HG03175 (cell line): ENCODE measurements at regions not wholly inside any gene's neighbourhood (a gene's known extent, or its start where the extent isn't known, plus 50 kb on each side); places are given as distances from the start of the nearest gene placed in this dataset.
"Not testable (repeated sequence)": the region's sequence is repeated elsewhere in the genome, so short reads cannot be mapped to it uniquely, and the experiment has no call there.

ENCODE experiments used
- ATAC-seq: cut with Tn5 transposase; IDR thresholded peaks from one replicate; pipeline ENCODE4 v1.9.1; 2021; ENCODE audit warnings: mild to moderate bottlenecking, moderate library complexity; ENCODE audit not compliant: unreplicated experiment

DNA sequence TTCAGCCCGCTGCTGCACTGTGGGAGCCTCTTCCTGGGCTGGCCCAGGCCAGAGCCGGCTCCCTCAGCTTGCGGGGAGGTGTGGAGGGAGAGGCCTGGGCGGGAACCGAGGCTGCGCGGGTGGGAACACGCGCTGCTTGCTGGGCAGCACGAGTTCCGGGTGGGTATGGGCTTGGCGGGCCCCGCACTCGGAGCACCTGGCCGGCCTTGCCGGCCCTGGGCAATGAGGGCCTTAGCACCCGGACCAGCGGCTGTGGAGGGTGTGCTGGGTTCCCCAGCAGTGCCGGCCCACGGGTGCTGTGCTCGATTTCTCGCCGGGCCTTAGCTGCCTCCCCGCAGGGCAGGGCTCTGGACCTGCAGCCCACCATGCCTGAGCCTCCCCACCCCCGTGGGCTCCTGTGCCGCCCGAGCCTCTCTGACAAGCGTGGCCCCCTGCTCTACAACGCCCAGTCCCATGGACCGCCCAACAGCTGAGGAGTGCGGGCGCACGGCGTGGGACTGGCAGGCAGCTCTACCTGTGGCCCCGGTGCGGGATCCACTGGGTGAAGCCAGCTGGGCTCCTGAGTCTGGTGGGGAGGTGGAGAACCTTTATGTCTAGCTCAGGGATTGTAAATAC lies 1366.4 kb upstream of the NUDT12 start:
- ATAC-seq, result no peak

DNA sequence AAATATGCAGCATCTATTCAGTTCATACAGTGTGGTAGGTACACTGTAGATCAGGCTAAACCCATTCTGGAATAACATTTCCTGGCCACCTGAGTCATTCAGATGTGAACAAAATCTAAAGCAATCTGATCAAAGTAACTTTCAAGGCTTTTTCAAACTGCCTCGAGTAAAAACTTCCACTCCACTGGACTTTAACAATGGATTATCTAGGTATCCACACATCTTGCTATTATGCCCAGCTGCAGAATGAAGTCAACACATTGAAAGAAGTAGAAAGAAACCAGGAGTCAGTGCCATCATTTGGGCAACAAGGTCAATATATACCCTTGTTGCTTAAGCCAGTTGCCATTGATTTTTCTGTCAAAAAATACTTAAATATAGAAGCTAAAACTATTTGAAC lies 1352.6 kb upstream of the NUDT12 start:
- no peak for ATAC-seq

DNA sequence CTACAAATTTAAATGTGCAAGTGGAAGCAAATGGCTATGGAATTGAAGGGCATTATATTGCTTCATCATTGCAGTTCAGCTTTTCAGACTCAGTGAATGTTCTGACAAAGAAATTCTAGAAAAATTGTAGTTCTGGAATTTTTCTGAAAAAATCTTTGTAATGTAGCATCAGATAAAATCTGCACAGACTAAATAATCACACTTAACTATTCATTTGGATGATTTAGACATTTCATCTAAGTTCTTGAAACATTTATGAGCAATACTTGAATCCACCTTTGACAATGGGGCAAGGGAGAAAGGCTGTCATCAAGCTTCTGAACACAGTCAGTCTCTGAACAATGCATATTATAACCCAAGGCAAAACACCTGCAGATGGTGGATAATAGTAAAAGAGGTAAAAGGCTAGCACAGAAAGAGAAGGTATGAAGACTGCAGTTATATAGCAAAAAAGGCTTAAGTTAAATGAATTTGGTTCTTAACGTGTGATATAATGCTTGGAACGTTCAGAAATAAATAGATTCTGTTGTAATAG lies 1352.0 kb upstream of the NUDT12 start:
- ATAC-seq, result no peak

DNA sequence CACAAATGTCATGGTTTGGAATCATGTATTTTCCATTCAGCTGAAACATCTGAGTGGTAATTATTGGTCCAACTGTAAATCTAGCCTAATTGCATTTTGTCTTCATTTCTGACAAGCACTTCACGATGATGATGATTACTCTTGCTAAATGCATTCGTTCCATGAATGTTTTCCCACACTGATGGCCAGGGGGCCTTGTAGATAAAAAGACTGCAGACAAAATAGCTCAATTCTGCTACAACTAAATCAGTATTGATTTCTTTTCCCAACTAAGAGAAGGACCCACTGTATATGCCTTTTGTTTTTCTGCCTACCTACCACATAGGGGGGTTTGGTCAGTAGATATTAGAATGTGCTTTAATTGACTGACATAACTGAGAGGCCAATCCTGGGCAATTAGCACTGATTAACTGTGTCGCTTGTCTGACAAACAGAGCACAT lies 1351.3 kb upstream of the NUDT12 start:
- no peak for ATAC-seq

DNA sequence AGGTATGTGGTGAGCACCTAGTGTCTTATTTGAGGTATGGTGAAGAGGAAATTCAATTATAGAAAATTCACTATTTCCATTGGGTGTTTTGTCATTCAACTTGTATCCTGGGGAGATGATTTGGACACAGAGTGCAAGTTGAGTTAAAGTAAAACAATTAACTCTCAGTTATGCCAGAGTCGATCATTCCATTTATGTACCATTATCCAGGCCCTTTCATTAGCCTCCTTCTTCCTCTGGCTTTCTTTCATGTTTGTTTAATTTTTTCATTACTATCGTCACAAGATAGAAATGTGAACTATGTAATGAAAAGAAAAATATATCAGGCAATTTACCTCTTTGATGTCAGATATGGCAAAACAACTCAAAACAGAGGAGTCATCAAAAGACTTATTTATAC lies 1347.2 kb upstream of the NUDT12 start:
- no peak for ATAC-seq

DNA sequence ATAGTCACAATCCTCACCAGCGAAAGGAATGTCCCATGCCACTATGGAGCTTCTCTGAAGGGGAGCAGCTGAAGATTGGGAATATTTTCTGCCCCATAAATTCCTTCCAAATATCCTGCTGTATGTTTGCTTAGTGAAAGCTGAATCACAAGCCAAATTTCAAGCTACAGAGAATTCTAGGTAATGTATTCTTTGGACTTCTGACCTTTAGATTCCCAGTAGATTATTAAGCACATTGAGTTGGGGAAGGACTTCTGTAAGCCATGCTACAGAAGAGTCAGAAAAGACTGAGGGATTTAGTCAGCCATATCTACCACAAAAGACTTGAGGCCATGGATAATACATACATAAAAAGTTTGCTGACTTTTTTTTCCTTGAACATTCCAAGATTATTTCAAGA lies 1342.0 kb upstream of the NUDT12 start:
- ATAC-seq, result no peak

DNA sequence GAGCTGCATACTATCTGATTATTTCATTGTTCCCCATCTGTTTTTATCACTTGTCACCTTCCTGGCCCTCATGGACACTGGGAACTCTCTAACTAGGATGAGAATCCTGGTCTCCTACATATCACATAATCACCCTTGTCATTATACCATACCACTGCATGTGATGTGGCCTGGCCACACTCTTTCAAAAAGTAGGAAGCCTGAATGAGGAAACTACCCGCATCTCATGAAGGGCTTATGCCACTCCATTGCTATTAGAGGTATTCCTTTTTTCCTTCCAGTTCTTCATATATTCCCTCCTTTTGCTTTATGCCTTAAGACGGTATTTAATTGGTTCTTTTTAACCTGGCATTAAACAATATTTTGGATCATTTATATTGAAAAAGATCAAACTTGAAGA lies 1341.4 kb upstream of the NUDT12 start:
- no peak for ATAC-seq

DNA sequence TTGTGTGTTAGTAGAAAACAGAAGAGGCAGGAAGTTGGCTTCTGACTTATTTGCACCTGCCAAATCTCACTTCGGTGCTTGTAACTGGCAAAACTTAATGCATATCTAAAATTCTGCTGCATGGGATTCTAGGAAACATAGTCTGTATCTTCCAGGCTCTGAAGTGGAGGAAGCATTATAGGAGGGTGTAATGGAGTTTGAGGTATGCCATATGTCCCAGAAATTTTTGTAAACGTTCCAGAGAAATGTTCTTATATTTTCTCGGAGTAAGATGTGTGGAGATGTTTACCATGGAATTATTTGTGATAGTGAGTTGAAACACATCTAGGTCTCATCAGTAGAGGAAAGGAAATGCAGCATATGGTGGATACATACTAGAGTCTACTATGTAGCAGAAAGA lies 1329.0 kb upstream of the NUDT12 start:
- ATAC-seq, result no peak

DNA sequence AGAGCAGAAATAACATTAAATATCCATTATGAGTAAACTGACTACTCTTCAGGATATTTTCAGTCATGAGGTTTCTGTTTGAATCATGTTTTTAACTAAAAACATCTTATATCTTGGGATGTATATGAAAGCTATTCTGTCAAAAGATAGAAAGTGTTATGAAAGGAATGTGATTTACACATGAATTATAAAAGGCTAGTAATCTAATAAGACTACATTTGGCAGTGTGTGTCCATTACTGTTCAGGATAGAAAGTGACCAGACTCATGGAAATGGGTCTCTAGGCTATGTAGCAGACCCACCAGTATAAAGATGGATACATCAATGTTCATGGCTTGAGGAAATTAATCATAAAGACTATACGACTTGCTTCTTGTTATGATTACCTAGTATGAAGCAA lies 1328.2 kb upstream of the NUDT12 start:
- no peak for ATAC-seq

DNA sequence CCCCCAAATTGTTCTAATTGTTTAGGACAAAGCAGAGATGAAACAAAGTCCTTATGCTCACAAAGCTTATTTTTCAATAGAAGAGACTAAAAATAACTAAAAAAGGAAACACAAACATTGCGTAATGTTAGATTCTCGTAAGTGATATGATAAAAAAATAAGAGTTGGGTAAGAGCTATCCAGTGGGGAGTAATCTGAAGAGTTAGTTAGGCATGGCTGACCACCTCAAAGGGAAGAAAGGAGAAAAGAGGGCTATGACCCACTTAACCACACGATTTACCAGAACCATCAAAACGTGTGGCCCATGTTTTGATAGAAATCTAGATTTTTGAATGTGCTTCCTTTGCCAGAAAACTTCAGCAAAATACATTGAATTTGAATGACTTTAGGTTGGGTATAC lies 1296.8 kb upstream of the NUDT12 start:
- no peak for ATAC-seq

DNA sequence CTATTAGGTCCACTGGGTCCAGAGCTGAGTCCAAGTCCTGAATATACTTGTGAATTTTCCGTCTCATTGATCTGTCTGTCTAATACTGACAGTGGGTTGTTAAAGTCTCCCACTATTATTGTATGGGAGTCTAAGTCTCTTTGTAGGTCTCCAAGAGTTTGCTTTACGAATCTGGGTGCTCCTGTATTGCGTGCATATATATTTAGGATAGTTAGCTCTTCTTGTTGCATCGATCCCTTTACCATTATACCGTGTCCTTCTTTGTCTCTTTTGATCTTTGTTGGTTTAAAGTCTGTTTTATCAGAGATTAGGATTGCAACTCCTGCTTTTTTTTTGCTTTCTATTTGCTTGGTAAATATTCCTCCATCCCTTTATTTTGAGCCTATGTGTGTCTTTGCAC lies 1289.5 kb upstream of the NUDT12 start:
- not testable (repeated sequence) for ATAC-seq

DNA sequence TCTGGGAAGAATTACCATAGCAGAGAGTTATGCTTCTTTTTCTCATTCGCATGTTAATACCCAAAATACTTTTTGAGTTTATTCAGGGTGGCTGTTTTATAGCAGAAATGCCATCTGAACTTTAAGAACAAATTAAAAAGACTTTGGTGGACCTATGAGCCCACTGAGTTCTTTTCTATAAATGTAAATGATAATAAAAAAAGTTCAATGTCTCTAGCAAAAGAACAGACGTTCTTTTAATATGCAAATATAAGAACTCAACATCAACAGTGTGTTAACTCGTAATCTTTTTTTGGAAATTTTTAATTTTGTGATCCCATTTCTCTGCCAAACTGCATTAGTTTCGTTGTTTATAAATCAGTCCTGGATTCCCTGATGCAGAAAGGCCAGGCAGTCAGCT lies 1283.0 kb upstream of the NUDT12 start:
- ATAC-seq, result no peak

DNA sequence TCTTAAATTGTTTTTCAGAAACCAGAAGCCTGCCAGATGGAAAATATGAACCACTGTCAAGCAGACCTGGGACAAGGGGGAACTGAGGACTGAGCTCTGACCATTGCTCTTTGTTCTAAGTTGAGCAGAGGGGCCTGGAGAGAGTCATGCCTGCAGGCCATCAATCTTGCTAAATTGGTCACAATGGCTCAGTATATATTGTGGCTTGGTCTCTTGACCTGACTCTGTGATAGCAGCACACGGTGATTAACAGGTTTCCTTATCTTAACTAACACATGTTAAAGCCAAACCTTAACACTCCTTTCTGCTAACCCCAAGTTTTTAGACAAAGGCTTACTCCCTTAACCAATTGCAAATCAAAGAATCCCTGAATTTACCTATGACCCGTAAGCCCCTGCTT lies 1281.2 kb upstream of the NUDT12 start:
- no peak for ATAC-seq

DNA sequence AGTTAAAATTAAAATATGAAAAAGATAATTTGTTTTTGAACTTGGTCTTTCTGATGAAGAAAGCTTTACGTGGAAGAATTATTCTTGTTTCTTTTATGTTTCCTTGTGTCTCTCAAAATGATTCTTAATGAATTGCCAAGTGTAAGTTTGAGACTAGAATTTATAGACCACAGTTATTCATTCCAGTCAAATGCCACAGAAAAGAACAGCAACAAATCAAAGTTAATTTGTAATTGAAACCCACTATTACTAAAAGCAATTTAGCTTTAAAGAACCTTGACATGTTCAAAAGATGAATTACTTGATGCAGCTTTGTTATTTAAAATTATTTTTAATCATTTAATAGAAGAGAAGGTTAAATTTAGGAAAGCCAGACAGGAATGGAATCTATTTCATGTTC lies 1277.7 kb upstream of the NUDT12 start:
- ATAC-seq, result no peak

DNA sequence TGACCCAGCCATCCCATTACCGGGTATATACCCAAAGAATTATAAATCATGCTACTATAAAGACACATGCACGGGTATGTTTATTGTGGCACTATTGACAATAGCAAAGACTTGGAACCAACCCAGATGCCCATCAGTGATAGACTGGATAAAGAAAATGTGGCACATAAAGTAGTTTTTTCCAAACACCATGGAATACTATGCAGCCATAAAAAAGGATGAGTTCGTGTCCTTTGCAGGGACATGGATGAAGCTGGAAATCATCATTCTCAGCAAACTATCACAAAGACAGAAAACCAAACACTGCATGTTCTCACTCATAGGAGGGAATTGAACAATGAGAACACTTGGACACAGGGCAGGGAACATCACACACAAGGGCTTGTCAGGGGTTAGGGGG lies 1268.9 kb upstream of the NUDT12 start:
- ATAC-seq, result not testable (repeated sequence)

DNA sequence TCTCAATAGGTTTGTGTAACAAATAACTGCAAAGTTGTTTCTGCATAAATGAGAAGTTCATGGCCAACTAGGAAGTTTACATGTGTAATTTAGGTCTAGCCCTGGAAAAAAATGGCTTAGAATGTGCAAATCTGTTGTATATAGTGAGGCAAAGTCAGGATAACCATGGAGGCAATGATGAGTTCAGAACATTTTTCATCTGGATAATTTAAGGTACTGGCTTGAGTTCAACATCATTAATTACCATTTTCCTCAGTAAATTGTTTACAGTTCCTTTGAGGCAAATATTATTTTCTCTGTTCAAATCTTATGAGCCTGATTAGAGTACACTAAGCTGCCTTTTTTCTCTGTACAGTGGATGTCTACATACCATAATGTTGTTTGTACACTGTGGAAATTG lies 1259.0 kb upstream of the NUDT12 start:
- no peak for ATAC-seq

DNA sequence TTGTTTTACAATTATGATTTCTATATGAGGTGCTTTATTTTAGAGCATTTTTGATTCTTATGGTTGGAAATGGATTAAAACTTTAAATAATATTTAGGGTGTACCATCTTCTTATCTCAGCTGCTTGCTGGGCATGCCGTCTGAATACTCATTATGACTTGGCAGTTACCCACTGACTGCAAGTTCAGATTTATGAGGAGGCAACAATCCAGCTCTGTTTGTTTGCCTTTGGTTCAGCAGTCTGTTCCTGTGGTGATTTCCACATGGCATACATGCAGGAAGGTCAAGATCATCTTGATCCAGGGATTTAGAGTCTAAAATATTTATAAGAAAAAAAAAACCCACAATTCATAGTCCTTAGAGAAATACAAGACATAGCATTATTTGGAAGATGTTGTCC lies 1254.5 kb upstream of the NUDT12 start:
- ATAC-seq, result no peak

DNA sequence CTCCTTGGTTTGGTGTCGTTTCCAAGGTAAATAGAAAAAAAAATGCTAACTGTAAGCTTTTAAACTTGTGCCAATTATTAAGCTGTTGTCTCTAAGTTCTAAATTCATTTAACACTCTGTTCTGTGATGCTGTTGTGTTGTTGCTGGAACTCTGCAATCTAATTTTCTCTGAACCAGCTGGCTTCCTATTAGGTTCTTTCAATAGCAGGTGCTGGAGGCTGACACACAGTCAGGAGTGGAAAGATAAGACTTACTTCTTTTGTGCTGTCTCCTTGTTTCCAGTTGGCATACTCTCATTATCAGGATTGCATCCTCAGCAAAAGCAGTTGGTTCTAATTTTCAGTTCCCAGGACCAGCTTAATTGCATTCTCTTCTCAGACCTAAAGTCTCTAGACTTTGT lies 1252.6 kb upstream of the NUDT12 start:
- no peak for ATAC-seq

DNA sequence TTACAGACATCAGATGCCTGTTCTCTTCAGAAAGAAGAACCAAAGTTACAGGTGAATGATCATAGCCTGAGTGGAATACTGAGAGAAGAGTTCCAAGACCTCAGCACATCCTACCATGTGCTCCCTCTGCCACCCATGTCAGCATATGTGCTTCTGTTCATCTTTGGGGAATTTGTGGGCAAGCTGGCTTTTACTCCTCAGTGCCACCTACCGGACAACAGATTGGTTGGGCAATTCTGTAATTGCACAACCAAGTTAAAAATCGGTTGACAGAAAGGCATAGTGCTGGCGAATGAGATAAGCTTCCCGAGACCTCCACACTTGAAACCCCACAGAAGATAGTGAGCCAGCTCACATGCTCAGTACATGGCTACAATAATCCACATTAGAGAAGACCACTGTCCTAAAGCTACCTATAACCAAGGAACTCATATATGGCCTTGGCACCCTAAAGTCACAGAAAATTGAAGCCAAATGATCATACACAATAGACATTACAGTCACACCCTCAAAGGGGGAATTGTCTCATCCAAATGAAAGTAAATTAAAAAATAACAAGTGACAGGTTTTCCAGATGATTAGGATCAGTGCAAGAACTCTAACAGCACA lies 1238.0 kb upstream of the NUDT12 start:
- no peak for ATAC-seq

DNA sequence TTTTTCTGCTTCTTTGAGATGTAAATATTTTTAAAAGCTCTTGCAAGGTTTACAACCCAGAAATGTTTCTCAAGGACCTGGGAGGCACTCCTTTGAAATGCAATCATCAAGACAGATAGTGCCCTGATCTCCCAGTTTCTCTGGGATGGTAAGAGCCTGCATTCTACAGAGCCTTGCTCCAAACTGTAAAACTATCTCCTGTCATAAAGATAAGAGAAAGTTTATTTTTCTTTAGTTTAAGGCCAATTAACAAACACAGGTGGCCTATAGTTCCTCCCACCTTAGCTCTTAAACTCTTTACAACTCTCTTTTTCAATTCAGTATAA lies 1231.1 kb upstream of the NUDT12 start:
- ATAC-seq, result no peak

DNA sequence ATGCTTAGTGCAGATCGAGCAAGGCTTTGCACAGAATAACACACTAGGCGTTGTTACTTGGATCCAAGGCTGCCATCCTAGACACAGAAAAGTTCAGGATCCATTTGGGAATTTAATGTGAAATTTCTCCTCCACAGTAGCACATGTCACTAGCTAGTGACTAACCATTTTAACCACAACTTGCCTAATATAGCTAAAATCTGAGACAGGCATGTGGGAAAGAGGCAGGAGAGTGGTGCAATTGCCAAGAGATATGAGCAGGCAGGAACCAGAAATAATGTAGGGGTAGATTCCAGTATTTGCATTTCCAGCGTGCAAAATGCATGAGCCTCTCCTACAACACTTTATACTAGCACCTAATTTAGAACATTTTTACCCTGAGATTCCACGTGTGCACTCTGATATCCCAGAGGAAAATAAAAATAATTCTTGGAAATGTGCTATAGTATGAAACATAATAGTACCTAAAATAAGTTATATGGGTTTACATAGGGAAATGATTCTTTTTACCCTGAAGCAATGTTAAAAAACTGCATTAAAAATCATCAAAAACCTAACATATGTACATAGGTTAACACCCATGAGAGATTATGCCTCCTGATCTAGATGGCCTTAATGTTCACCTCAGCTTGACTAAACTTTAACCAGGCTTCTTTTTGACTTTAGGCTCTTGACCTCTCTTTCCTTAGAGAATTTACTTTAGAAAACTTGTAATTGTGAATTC lies 1230.6 kb upstream of the NUDT12 start:
- no peak for ATAC-seq

DNA sequence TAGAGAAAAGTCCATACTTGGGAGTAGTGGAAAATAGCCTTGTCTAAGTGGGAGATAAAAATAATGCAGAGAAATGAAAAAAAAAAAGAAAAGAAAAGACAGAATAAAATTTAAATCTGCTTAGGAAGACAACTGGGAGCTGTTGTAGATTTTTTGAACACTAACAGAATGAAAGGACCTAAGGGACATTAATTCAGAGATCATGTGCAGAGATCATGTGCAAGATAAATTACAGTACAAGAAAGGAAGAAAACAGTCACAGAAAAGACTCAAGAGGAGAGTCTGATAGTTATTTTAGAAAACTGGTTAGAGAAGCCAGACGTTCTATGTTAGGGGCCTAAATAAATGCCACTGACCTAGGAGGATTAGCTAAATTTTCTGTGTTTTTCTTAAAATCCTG lies 1226.8 kb upstream of the NUDT12 start:
- ATAC-seq, result no peak
